ENCODE measurements at regions not wholly inside any gene's neighbourhood (a gene's known extent, or its start where the extent isn't known, plus 50 kb on each side); places are given as distances from the start of the nearest gene placed in this dataset.

DNA sequence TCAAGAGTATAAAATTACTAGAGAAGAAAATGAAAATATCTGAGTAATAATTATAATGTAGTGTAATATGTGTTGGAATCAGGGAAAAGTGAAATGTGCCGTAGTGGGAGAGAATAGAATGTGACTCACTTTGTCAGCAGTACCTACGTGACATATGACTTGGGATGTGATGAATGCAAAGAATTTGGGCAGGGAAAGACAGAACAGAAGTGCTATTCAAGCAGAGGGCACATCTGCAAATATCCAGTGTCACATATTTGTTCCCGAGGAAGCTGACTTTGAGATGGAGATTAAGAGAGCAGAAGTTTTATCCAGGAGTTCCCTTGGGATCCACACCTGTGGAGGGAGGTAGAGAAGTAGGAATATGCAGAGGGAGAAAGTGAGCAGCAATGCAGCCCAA is 69.3 kb upstream of the HS3ST1 start:
- peak; percentile 96 for FAIRE-seq
- H2AFZ ChIP-seq (ENCODE audit: control insufficient read depth, low read length) = no peak overlapping the region
- peaks cover 36% of the 10 kb centered on the region for H3K4me1 ChIP-seq (ENCODE audit: control insufficient read depth, extremely low read depth, insufficient read depth, low read length)
- H4K20me1 ChIP-seq (ENCODE audit: control insufficient read depth, extremely low read depth, insufficient read depth, low read length) = no peaks in the 10 kb centered on the region
- no peaks in the 10 kb centered on the region for H3K9me1 ChIP-seq (ENCODE audit: control insufficient read depth, extremely low read depth, insufficient read depth, low read length)
- H3K4me2 ChIP-seq (ENCODE audit: control insufficient read depth, extremely low read depth, insufficient read depth, low read depth, low read length) = peak overlapping the region; percentile 17
- peak; percentile 56 for DNase-seq (ENCODE audit: low read depth, low spot score)
- H3K4me3 ChIP-seq (ENCODE audit: control insufficient read depth in 2 of 3, extremely low read depth in 1 of 3, insufficient read depth in 2 of 3, low read depth in 1 of 3, low read length in 3 of 3) = no peak overlapping the region
- H3K9ac ChIP-seq (ENCODE audit: control insufficient read depth, extremely low read depth, insufficient read depth, low read length) = peak overlapping the region; percentile 62
- peak overlapping the region; percentile 86 for H3K27ac ChIP-seq (ENCODE audit: control insufficient read depth, insufficient read depth, low read length)
- no peaks in the 10 kb centered on the region for H3K9me3 ChIP-seq (ENCODE audit: control insufficient read depth, low read depth, low read length)
- TF ChIP-seq EZH2 (IDR thresholded peaks at IDR 0.05; ENCODE audit: low read length) = no peak
- TF ChIP-seq, protein P1, sequence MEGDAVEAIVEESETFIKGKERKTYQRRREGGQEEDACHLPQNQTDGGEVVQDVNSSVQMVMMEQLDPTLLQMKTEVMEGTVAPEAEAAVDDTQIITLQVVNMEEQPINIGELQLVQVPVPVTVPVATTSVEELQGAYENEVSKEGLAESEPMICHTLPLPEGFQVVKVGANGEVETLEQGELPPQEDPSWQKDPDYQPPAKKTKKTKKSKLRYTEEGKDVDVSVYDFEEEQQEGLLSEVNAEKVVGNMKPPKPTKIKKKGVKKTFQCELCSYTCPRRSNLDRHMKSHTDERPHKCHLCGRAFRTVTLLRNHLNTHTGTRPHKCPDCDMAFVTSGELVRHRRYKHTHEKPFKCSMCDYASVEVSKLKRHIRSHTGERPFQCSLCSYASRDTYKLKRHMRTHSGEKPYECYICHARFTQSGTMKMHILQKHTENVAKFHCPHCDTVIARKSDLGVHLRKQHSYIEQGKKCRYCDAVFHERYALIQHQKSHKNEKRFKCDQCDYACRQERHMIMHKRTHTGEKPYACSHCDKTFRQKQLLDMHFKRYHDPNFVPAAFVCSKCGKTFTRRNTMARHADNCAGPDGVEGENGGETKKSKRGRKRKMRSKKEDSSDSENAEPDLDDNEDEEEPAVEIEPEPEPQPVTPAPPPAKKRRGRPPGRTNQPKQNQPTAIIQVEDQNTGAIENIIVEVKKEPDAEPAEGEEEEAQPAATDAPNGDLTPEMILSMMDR (optimal IDR thresholded peaks at IDR 0.05 in 1 of 3, IDR thresholded peaks at IDR 0.05 in 1 of 3, conservative IDR thresholded peaks at IDR 0.05 in 1 of 3; ENCODE audit: extremely low read depth in 1 of 3, insufficient read depth in 2 of 3, low read length in 3 of 3) = peak in 1 of 3 experiments; percentile 26
- no peaks in the 10 kb centered on the region for H3K27me3 ChIP-seq (ENCODE audit: control insufficient read depth, extremely low read depth, insufficient read depth, low read length)
- dilution Hi-C loops (cut with MboI; ENCODE audit: extremely low pct_ligation_motif_present, low sequenced_read_pairs) = no loop called here
- no peaks in the 10 kb centered on the region for H3K79me2 ChIP-seq (ENCODE audit: control insufficient read depth, insufficient read depth, low read length)
- no peaks in the 10 kb centered on the region for H3K36me3 ChIP-seq (ENCODE audit: control insufficient read depth in 2 of 2, extremely low read depth in 1 of 2, insufficient read depth in 2 of 2, low read length in 2 of 2)

- dilution Hi-C loops (cut with MboI; ENCODE audit: extremely low pct_ligation_motif_present, low sequenced_read_pairs) = no loop called here
- Histone ChIP-seq H3K9me3 (ENCODE audit: control insufficient read depth, low read depth, low read length) (no peaks in the 10 kb centered on the region), H3K79me2 (ENCODE audit: control insufficient read depth, insufficient read depth, low read length) (no peaks in the 10 kb centered on the region), H3K9me1 (ENCODE audit: control insufficient read depth, extremely low read depth, insufficient read depth, low read length) (no peaks in the 10 kb centered on the region), H3K4me3 (ENCODE audit: control insufficient read depth in 2 of 3, extremely low read depth in 1 of 3, insufficient read depth in 2 of 3, low read depth in 1 of 3, low read length in 3 of 3) (peak overlapping the region in 1 of 3 experiments; percentile 27), H3K27ac (ENCODE audit: control insufficient read depth, insufficient read depth, low read length) (peak overlapping the region; percentile 86), H4K20me1 (ENCODE audit: control insufficient read depth, extremely low read depth, insufficient read depth, low read length) (no peaks in the 10 kb centered on the region), H3K9ac (ENCODE audit: control insufficient read depth, extremely low read depth, insufficient read depth, low read length) (peak overlapping the region; percentile 62), H2AFZ (ENCODE audit: control insufficient read depth, low read length) (no peak overlapping the region), H3K4me2 (ENCODE audit: control insufficient read depth, extremely low read depth, insufficient read depth, low read depth, low read length) (peak overlapping the region; percentile 55), H3K27me3 (ENCODE audit: control insufficient read depth, extremely low read depth, insufficient read depth, low read length) (no peaks in the 10 kb centered on the region), H3K36me3 (ENCODE audit: control insufficient read depth in 2 of 2, extremely low read depth in 1 of 2, insufficient read depth in 2 of 2, low read length in 2 of 2) (no peaks in the 10 kb centered on the region), H3K4me1 (ENCODE audit: control insufficient read depth, extremely low read depth, insufficient read depth, low read length) (peaks cover 36% of the 10 kb centered on the region)
- FAIRE-seq (no peak), DNase-seq (ENCODE audit: low read depth, low spot score) (peak; percentile 59)
- TF ChIP-seq, protein P1 (optimal IDR thresholded peaks at IDR 0.05 in 1 of 3, IDR thresholded peaks at IDR 0.05 in 1 of 3, conservative IDR thresholded peaks at IDR 0.05 in 1 of 3; ENCODE audit: extremely low read depth in 1 of 3, insufficient read depth in 2 of 3, low read length in 3 of 3) = peak; percentile 48 to 77 (median 55)
- no peak for TF ChIP-seq EZH2 (IDR thresholded peaks at IDR 0.05; ENCODE audit: low read length)
These were observed 68.6 kb upstream of the HS3ST1 start for GRCh38 chr4:11497212-11497806.

All from keratinocyte (primary cell).